Activated naive CD4-positive, alpha-beta T cell treated with anti-CD3 and anti-CD28 coated beads, Interleukin-2, amount 50 U/mL, for 24 hours (primary cell): ENCODE measurements at regions not wholly inside any gene's neighbourhood (a gene's known extent, or its start where the extent isn't known, plus 50 kb on each side); places are given as distances from the start of the nearest gene placed in this dataset.

ENCODE experiments used
- H3K27ac Mint-ChIP-seq: one replicate; pipeline ENCODE4 v1.8.0; 2021; ENCODE audit warnings: mild to moderate bottlenecking, mixed read lengths
- H3K27me3 Mint-ChIP-seq: one replicate; pipeline ENCODE4 v1.8.0; 2021; ENCODE audit warnings: mixed read lengths
- H3K36me3 Mint-ChIP-seq: one replicate; pipeline ENCODE4 v1.8.0; 2021; ENCODE audit warnings: mixed read lengths
- H3K4me1 Mint-ChIP-seq: one replicate; pipeline ENCODE4 v1.8.0; 2021; ENCODE audit warnings: mixed read lengths
- H3K4me3 Mint-ChIP-seq: one replicate; pipeline ENCODE4 v1.8.0; 2021; ENCODE audit warnings: mild to moderate bottlenecking, mixed read lengths
- H3K9me3 Mint-ChIP-seq: one replicate; pipeline ENCODE4 v1.8.0; 2021; ENCODE audit warnings: mixed read lengths

- no peak overlapping the region for H3K27ac Mint-ChIP-seq
- peaks cover 9% of the 10 kb centered on the region for H3K27me3 Mint-ChIP-seq
- no peaks in the 10 kb centered on the region for H3K9me3 Mint-ChIP-seq
- no peaks in the 10 kb centered on the region for H3K36me3 Mint-ChIP-seq
- no peaks in the 10 kb centered on the region for H3K4me1 Mint-ChIP-seq
- no peak overlapping the region for H3K4me3 Mint-ChIP-seq
Measured at GRCh38 chr15:52925130-52925529, 135.0 kb upstream of the ONECUT1 start.

- Mint-ChIP-seq H3K9me3 (no peaks in the 10 kb centered on the region), H3K4me3 (no peak overlapping the region), H3K27me3 (peaks cover 9% of the 10 kb centered on the region), H3K4me1 (no peaks in the 10 kb centered on the region), H3K27ac (no peak overlapping the region), H3K36me3 (no peaks in the 10 kb centered on the region)
Measured at GRCh38 chr15:52924630-52925029, 134.5 kb upstream of the ONECUT1 start.

GRCh38 chr15:52923626-52924025 is 133.5 kb upstream of the ONECUT1 start:
- Mint-ChIP-seq H3K36me3 (no peaks in the 10 kb centered on the region), H3K4me1 (no peaks in the 10 kb centered on the region), H3K9me3 (no peaks in the 10 kb centered on the region), H3K27ac (no peak overlapping the region), H3K4me3 (no peak overlapping the region), H3K27me3 (peaks cover 9% of the 10 kb centered on the region)

GRCh38 chr15:52922871-52923270 is 132.7 kb upstream of the ONECUT1 start:
- Mint-ChIP-seq H3K9me3 (no peaks in the 10 kb centered on the region), H3K4me1 (no peaks in the 10 kb centered on the region), H3K4me3 (no peak overlapping the region), H3K36me3 (no peaks in the 10 kb centered on the region), H3K27me3 (peaks cover 9% of the 10 kb centered on the region), H3K27ac (no peak overlapping the region)

GRCh38 chr15:52912172-52912571 is 122.0 kb upstream of the ONECUT1 start:
- no peak overlapping the region for H3K4me3 Mint-ChIP-seq
- H3K27ac Mint-ChIP-seq: no peak overlapping the region
- peaks cover 12% of the 10 kb centered on the region for H3K27me3 Mint-ChIP-seq
- no peaks in the 10 kb centered on the region for H3K9me3 Mint-ChIP-seq
- H3K4me1 Mint-ChIP-seq: no peaks in the 10 kb centered on the region
- no peaks in the 10 kb centered on the region for H3K36me3 Mint-ChIP-seq

GRCh38 chr15:52893338-52893737 is 103.2 kb upstream of the ONECUT1 start:
- Mint-ChIP-seq H3K4me3 (no peak overlapping the region), H3K4me1 (no peaks in the 10 kb centered on the region), H3K9me3 (peaks cover 5% of the 10 kb centered on the region)

GRCh38 chr15:52879904-52880303 is 89.8 kb upstream of the ONECUT1 start:
- Mint-ChIP-seq H3K36me3 (no peaks in the 10 kb centered on the region), H3K9me3 (no peaks in the 10 kb centered on the region), H3K27ac (no peak overlapping the region), H3K4me3 (no peak overlapping the region), H3K4me1 (no peaks in the 10 kb centered on the region), H3K27me3 (peaks cover 6% of the 10 kb centered on the region)

More at GRCh38 chr15:52893338-52893737, 103.2 kb upstream of the ONECUT1 start:
- Mint-ChIP-seq H3K27ac (no peak overlapping the region), H3K36me3 (no peaks in the 10 kb centered on the region), H3K27me3 (peaks cover 6% of the 10 kb centered on the region)

GRCh38 chr15:52879145-52879544 is 89.0 kb upstream of the ONECUT1 start:
- Mint-ChIP-seq H3K4me1 (no peaks in the 10 kb centered on the region), H3K4me3 (no peak overlapping the region), H3K27ac (no peak overlapping the region), H3K36me3 (no peaks in the 10 kb centered on the region), H3K9me3 (no peaks in the 10 kb centered on the region), H3K27me3 (peaks cover 6% of the 10 kb centered on the region)

- H3K9me3 Mint-ChIP-seq: no peaks in the 10 kb centered on the region
- peaks cover 4% of the 10 kb centered on the region for H3K27me3 Mint-ChIP-seq
- H3K27ac Mint-ChIP-seq: no peak overlapping the region
Measured at GRCh38 chr15:52876991-52877663, 87.0 kb upstream of the ONECUT1 start.

GRCh38 chr15:52872036-52872818 is 82.1 kb upstream of the ONECUT1 start:
- peaks cover 11% of the 10 kb centered on the region for H3K27me3 Mint-ChIP-seq
- no peaks in the 10 kb centered on the region for H3K36me3 Mint-ChIP-seq
- H3K4me1 Mint-ChIP-seq: no peaks in the 10 kb centered on the region
- H3K27ac Mint-ChIP-seq: no peak overlapping the region
- peaks cover 6% of the 10 kb centered on the region for H3K9me3 Mint-ChIP-seq
- no peak overlapping the region for H3K4me3 Mint-ChIP-seq

More at GRCh38 chr15:52876991-52877663, 87.0 kb upstream of the ONECUT1 start:
- no peak overlapping the region for H3K4me3 Mint-ChIP-seq
- H3K36me3 Mint-ChIP-seq: no peaks in the 10 kb centered on the region
- H3K4me1 Mint-ChIP-seq: no peaks in the 10 kb centered on the region

- no peak overlapping the region for H3K27ac Mint-ChIP-seq
- H3K36me3 Mint-ChIP-seq: peaks cover 5% of the 10 kb centered on the region
- no peak overlapping the region for H3K4me3 Mint-ChIP-seq
- H3K9me3 Mint-ChIP-seq: peaks cover 18% of the 10 kb centered on the region
- no peaks in the 10 kb centered on the region for H3K4me1 Mint-ChIP-seq
- peaks cover 9% of the 10 kb centered on the region for H3K27me3 Mint-ChIP-seq
Measured at GRCh38 chr15:52870015-52870414, 79.9 kb upstream of the ONECUT1 start.

- Mint-ChIP-seq H3K36me3 (peaks cover 5% of the 10 kb centered on the region), H3K9me3 (peaks cover 22% of the 10 kb centered on the region), H3K27ac (no peak overlapping the region), H3K27me3 (peaks cover 9% of the 10 kb centered on the region), H3K4me1 (no peaks in the 10 kb centered on the region), H3K4me3 (no peak overlapping the region)
Measured at GRCh38 chr15:52866698-52867097, 76.6 kb upstream of the ONECUT1 start.

GRCh38 chr15:52862677-52863076 is 72.5 kb upstream of the ONECUT1 start:
- H3K4me1 Mint-ChIP-seq: no peaks in the 10 kb centered on the region
- peaks cover 4% of the 10 kb centered on the region for H3K27me3 Mint-ChIP-seq
- peaks cover 5% of the 10 kb centered on the region for H3K36me3 Mint-ChIP-seq
- H3K27ac Mint-ChIP-seq: no peak overlapping the region
- H3K4me3 Mint-ChIP-seq: no peak overlapping the region
- peaks cover 21% of the 10 kb centered on the region for H3K9me3 Mint-ChIP-seq

- H3K36me3 Mint-ChIP-seq: no peaks in the 10 kb centered on the region
Measured at GRCh38 chr15:52858782-52859176, 68.6 kb upstream of the ONECUT1 start.

GRCh38 chr15:52857937-52858781 is 68.0 kb upstream of the ONECUT1 start:
- Mint-ChIP-seq H3K4me1 (no peaks in the 10 kb centered on the region), H3K36me3 (no peaks in the 10 kb centered on the region), H3K4me3 (no peak overlapping the region), H3K27ac (no peak overlapping the region), H3K27me3 (peaks cover 11% of the 10 kb centered on the region), H3K9me3 (no peaks in the 10 kb centered on the region)

More at GRCh38 chr15:52858782-52859176, 68.6 kb upstream of the ONECUT1 start:
- Mint-ChIP-seq H3K27ac (no peak overlapping the region), H3K4me1 (no peaks in the 10 kb centered on the region), H3K4me3 (no peak overlapping the region), H3K9me3 (no peaks in the 10 kb centered on the region), H3K27me3 (peaks cover 11% of the 10 kb centered on the region)
